ENCODE measurements at regions not wholly inside any gene's neighbourhood (a gene's known extent, or its start where the extent isn't known, plus 50 kb on each side); places are given as distances from the start of the nearest gene placed in this dataset.

DNA sequence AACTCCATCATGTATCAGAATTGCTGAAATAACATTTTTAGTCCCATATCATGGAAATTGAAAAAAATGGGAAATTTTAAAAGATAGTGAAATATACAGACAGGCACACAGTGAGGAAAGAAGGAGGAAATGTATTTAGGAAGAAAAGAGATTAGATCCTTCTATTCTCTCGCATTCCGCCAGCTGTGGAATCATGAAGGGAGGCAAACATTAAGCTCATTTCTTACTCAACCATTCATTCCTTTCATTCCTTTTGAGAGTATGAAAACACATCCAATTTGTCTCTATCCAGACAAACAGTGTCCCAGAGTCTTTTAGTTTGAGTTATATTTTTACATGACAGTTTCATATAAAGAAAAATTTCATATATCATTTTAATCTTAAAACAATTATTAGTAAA, 52.5 kb upstream of the KCNMB2 start:
- TF ChIP-seq, protein P1, sequence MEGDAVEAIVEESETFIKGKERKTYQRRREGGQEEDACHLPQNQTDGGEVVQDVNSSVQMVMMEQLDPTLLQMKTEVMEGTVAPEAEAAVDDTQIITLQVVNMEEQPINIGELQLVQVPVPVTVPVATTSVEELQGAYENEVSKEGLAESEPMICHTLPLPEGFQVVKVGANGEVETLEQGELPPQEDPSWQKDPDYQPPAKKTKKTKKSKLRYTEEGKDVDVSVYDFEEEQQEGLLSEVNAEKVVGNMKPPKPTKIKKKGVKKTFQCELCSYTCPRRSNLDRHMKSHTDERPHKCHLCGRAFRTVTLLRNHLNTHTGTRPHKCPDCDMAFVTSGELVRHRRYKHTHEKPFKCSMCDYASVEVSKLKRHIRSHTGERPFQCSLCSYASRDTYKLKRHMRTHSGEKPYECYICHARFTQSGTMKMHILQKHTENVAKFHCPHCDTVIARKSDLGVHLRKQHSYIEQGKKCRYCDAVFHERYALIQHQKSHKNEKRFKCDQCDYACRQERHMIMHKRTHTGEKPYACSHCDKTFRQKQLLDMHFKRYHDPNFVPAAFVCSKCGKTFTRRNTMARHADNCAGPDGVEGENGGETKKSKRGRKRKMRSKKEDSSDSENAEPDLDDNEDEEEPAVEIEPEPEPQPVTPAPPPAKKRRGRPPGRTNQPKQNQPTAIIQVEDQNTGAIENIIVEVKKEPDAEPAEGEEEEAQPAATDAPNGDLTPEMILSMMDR (IDR thresholded peaks at IDR 0.05; ENCODE audit: insufficient read depth, low read length, missing control alignments): no peak
- ChIA-PET POLR2A (no interaction called here), CTCF (no interaction called here)
- H3K4me3 ChIP-seq (ENCODE audit: low read depth, low read length): no peak overlapping the region
- no peak for DNase-seq (ENCODE audit: low read depth, low spot score)

DNA sequence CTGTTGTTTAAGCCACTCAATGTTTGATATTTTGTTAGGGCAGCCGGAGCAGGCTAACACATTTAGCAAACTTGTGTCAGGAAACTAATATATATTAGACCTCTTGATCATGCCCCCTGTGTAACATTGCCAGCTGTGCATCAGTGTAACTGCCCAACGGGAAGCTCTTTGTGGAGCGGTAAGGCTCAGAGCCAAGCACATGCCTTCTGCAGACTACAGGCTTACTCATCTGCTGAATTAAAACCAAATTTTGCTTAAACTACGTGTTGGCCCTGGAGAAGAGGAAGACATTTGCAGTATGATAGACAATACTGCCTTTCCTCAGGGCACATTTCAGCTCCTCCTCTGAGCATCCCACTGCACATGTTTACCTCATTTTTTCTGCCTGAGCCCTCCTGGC, 50.5 kb upstream of the KCNMB2 start:
- H3K4me3 ChIP-seq (ENCODE audit: low read depth, low read length): no peak overlapping the region
- ChIA-PET CTCF (no interaction called here), POLR2A (no interaction called here)
- TF ChIP-seq, protein P1 (IDR thresholded peaks at IDR 0.05; ENCODE audit: insufficient read depth, low read length, missing control alignments): no peak
- peak; percentile 9 for DNase-seq (ENCODE audit: low read depth, low spot score)

Measured in AG04449 (cell line).